Fibroblast of pulmonary artery (primary cell): ENCODE measurements at regions not wholly inside any gene's neighbourhood (a gene's known extent, or its start where the extent isn't known, plus 50 kb on each side); places are given as distances from the start of the nearest gene placed in this dataset.
A peak's percentile ranks its signal among the peaks of the same experiment; 100 is the strongest.

ENCODE experiments used
- DNase-seq: peaks from one replicate; pipeline ENCODE4 v3.0.0-alpha.2; 2010; ENCODE audit warnings: low read depth
- H3K4me3 ChIP-seq: replicated peaks from 2 replicates; pipeline ENCODE4 v1.5.1; 2011; ENCODE audit warnings: low read depth, mild to moderate bottlenecking, control low read depth, low read length, moderate library complexity
- CTCF ChIP-seq: IDR thresholded peaks from 2 replicates; pipeline ENCODE4 v1.5.1; 2011; ENCODE audit warnings: mild to moderate bottlenecking, control low read depth, low read length, inconsistent platforms; ENCODE audit errors: missing control alignments

GRCh38 chr4:96186593-96186992 lies 346.7 kb downstream of the PDHA2 start:
- no peak for TF ChIP-seq CTCF
- no peak overlapping the region for H3K4me3 ChIP-seq
- no peak for DNase-seq

GRCh38 chr4:96189761-96190160 lies 349.9 kb downstream of the PDHA2 start:
- no peak for DNase-seq
- no peak overlapping the region for H3K4me3 ChIP-seq
- no peak for TF ChIP-seq CTCF

GRCh38 chr4:96193061-96193460 lies 353.2 kb downstream of the PDHA2 start:
- DNase-seq: peak; percentile 3
- no peak for TF ChIP-seq CTCF
- no peak overlapping the region for H3K4me3 ChIP-seq

- DNase-seq: peak; percentile 6
- no peak overlapping the region for H3K4me3 ChIP-seq
- TF ChIP-seq CTCF: no peak
These were observed 355.1 kb downstream of the PDHA2 start for GRCh38 chr4:96194993-96195392.

- no peak overlapping the region for H3K4me3 ChIP-seq
- DNase-seq: peak; percentile 44
- TF ChIP-seq CTCF: no peak
These were observed 365.4 kb downstream of the PDHA2 start for GRCh38 chr4:96205143-96205936.

- no peak for TF ChIP-seq CTCF
- no peak for DNase-seq
- H3K4me3 ChIP-seq: no peak overlapping the region
These were observed 387.6 kb downstream of the PDHA2 start for GRCh38 chr4:96227515-96227914.

- no peak for TF ChIP-seq CTCF
- DNase-seq: no peak
- H3K4me3 ChIP-seq: no peak overlapping the region
These were observed 388.6 kb downstream of the PDHA2 start for GRCh38 chr4:96228463-96228862.
